ENCODE measurements at regions not wholly inside any gene's neighbourhood (a gene's known extent, or its start where the extent isn't known, plus 50 kb on each side); places are given as distances from the start of the nearest gene placed in this dataset.

DNA sequence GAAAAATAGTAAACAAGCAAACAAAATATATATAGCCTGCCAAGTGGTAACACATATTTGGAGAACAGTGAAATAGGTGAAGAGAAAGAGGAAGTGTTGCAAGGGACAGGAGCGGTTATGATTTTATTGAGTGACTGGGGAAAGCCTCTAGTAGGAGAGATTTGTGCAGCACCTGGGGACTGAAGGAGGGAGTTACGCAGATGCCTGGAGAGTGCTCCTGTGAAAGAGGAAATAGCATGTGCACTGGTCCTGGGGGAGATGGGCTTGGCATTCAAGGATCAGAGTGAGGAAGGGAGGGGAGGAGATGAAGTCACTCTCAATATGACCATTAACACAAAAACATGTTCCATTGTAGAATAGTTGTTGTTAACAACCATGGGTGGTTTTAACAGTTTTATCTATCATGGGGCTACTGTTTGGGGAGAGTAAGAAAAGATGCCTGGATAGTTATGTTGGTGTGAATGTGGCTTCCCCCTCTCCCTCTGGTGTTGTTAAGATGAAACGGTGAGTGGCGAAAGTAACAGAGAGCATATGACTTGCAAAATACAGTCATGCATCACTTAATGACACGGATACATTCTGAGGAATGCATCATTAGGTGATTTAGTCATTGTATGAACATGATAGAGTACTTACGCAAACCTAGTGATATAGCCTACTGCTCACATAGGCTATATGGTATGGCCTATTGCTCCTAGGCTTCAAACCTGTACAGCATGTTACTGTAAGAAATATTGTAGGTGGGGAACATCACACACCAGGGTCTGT lies 251.7 kb upstream of the ARGLU1 start:
- TF ChIP-seq, protein P1, sequence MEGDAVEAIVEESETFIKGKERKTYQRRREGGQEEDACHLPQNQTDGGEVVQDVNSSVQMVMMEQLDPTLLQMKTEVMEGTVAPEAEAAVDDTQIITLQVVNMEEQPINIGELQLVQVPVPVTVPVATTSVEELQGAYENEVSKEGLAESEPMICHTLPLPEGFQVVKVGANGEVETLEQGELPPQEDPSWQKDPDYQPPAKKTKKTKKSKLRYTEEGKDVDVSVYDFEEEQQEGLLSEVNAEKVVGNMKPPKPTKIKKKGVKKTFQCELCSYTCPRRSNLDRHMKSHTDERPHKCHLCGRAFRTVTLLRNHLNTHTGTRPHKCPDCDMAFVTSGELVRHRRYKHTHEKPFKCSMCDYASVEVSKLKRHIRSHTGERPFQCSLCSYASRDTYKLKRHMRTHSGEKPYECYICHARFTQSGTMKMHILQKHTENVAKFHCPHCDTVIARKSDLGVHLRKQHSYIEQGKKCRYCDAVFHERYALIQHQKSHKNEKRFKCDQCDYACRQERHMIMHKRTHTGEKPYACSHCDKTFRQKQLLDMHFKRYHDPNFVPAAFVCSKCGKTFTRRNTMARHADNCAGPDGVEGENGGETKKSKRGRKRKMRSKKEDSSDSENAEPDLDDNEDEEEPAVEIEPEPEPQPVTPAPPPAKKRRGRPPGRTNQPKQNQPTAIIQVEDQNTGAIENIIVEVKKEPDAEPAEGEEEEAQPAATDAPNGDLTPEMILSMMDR (IDR thresholded peaks at IDR 0.05), result no peak
- no peak for TF ChIP-seq POLR2A (IDR thresholded peaks at IDR 0.05)

Data from breast epithelium (tissue), 3 donors.